ENCODE measurements at regions not wholly inside any gene's neighbourhood (a gene's known extent, or its start where the extent isn't known, plus 50 kb on each side); places are given as distances from the start of the nearest gene placed in this dataset.

DNA sequence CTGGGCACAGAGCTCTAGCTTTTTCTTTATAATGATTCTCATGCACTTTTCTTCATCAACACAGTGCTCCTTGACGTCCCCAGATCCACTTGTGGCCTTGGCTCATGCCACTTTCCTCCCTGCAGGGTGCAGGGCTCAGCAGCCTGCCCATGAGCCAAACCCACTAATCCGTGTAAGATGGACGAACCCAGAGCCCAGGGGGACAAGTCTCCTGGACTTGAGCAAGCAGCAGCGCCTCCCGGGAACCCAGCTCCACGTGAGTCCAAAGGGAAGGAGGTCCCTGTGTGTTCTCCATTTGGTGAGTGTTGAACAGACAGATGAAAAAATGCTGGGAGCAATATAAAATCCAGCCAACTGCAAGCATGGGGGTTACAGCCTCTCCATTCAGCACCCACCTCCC, 470.6 kb upstream of the HS6ST1 start:
- DNase-seq (ENCODE audit: low read depth, low spot score) = no peak
- CTCF ChIA-PET = no interaction called here
- Histone ChIP-seq H3K4me3 (ENCODE audit: low read depth, low read length) (no peak overlapping the region), H3K9me3 (ENCODE audit: control insufficient read depth, insufficient read depth, low read length) (peaks cover 37% of the 10 kb centered on the region), H3K27me3 (ENCODE audit: control insufficient read depth, insufficient read depth, low read length) (no peaks in the 10 kb centered on the region), H3K27ac (ENCODE audit: low read depth, low read length) (no peak overlapping the region)
- POLR2A ChIA-PET = no interaction called here
- TF ChIP-seq, protein P1, sequence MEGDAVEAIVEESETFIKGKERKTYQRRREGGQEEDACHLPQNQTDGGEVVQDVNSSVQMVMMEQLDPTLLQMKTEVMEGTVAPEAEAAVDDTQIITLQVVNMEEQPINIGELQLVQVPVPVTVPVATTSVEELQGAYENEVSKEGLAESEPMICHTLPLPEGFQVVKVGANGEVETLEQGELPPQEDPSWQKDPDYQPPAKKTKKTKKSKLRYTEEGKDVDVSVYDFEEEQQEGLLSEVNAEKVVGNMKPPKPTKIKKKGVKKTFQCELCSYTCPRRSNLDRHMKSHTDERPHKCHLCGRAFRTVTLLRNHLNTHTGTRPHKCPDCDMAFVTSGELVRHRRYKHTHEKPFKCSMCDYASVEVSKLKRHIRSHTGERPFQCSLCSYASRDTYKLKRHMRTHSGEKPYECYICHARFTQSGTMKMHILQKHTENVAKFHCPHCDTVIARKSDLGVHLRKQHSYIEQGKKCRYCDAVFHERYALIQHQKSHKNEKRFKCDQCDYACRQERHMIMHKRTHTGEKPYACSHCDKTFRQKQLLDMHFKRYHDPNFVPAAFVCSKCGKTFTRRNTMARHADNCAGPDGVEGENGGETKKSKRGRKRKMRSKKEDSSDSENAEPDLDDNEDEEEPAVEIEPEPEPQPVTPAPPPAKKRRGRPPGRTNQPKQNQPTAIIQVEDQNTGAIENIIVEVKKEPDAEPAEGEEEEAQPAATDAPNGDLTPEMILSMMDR (IDR thresholded peaks at IDR 0.05; ENCODE audit: low read depth, low read length) = no peak

DNA sequence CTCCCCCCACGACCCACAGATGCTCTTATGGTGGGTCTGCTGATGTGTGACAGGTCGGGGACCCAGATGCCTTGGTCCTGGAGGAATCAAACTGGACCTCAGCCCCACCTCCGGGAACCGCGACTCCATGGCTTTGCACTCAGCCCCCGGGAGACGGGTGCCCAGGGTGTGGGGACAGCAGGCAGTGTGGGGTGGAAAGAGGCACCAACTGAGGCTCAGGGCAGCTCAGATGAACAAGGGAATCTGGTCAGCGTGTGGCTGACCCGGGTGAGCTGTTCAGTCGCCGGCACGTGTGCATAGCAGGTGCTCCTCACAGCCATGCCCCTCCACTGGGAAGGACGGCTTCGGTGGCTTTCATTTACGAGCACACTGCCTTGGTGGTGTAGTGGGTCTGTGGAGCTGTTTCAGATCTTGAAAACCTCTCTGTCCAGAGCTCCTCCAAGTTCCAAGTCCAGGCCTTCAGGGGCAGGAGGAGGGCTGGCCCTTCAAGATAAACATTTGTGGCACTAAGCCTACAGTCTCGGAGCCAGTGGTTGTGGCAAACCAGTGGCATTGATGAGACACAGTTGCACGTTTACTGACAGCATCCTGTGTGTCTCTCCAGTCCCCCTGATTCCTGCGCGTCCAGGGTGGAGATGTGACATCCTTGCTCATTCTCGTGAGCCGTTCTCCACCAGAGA, 471.2 kb upstream of the HS6ST1 start:
- no peak overlapping the region for H3K4me3 ChIP-seq (ENCODE audit: low read depth, low read length)
- H3K27ac ChIP-seq (ENCODE audit: low read depth, low read length) = no peak overlapping the region
- peaks cover 32% of the 10 kb centered on the region for H3K9me3 ChIP-seq (ENCODE audit: control insufficient read depth, insufficient read depth, low read length)
- ChIA-PET POLR2A (no interaction called here), CTCF (no interaction called here)
- DNase-seq (ENCODE audit: low read depth, low spot score) = no peak
- no peaks in the 10 kb centered on the region for H3K27me3 ChIP-seq (ENCODE audit: control insufficient read depth, insufficient read depth, low read length)
- TF ChIP-seq, protein P1 (IDR thresholded peaks at IDR 0.05; ENCODE audit: low read depth, low read length) = no peak

GRCh38 chr2:128790541-128791001, 471.9 kb upstream of the HS6ST1 start:
- TF ChIP-seq, protein P1 (IDR thresholded peaks at IDR 0.05; ENCODE audit: low read depth, low read length) = no peak
- DNase-seq (ENCODE audit: low read depth, low spot score) = no peak
- Histone ChIP-seq H3K9me3 (ENCODE audit: control insufficient read depth, insufficient read depth, low read length) (peaks cover 31% of the 10 kb centered on the region), H3K27me3 (ENCODE audit: control insufficient read depth, insufficient read depth, low read length) (no peaks in the 10 kb centered on the region), H3K4me3 (ENCODE audit: low read depth, low read length) (no peak overlapping the region), H3K27ac (ENCODE audit: low read depth, low read length) (no peak overlapping the region)
- POLR2A ChIA-PET = no interaction called here
- CTCF ChIA-PET = no interaction called here

DNA sequence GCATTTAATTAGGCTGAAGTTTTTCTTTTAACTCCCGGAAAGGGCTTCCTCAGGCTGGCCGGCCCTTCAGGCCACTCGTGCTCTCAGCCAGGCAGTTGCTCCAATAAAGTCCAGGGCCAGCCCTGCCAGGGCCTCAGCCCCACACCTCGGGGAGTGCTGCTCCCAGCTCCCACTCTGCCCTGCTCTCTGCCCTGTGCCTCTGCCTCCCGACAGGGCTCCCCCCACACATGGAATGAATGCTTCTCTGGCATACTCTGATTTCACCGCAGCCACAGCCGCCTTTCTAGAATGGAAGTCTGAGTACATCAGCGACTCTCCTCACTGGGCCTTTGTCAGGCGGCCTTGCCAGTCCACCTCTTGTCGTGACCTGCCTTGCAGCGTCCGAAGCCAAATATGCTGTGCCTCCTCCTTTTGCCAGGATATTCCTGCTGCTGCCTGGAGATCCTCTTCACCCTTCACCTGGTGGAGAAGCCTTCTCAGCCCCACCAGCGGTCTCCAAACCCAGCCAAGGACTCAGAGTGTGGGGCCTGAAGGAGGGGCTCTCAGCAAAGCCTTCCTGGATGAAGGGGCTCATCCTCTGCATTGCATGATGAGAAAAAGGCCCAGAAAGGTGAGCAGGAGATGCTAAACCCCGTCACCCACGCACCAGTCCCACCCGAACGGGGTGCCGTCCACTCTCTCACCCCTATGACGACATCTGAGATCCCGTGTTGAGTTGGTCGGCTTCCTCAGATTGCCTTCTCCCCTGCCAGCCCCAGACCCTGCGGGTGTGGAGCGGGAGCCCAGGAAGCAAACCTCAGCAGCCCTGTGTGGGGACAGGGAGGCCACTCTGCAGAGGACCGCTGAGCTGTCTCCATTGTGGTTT, 472.7 kb upstream of the HS6ST1 start:
- TF ChIP-seq, protein P1 (IDR thresholded peaks at IDR 0.05; ENCODE audit: low read depth, low read length) = no peak
- Histone ChIP-seq H3K4me3 (ENCODE audit: low read depth, low read length) (no peak overlapping the region), H3K27ac (ENCODE audit: low read depth, low read length) (no peak overlapping the region), H3K27me3 (ENCODE audit: control insufficient read depth, insufficient read depth, low read length) (no peaks in the 10 kb centered on the region), H3K9me3 (ENCODE audit: control insufficient read depth, insufficient read depth, low read length) (peaks cover 31% of the 10 kb centered on the region)
- ChIA-PET POLR2A (no interaction called here), CTCF (no interaction called here)
- DNase-seq (ENCODE audit: low read depth, low spot score) = no peak

GRCh38 chr2:128791985-128792320, 473.3 kb upstream of the HS6ST1 start:
- no peak overlapping the region for H3K4me3 ChIP-seq (ENCODE audit: low read depth, low read length)
- no peaks in the 10 kb centered on the region for H3K27me3 ChIP-seq (ENCODE audit: control insufficient read depth, insufficient read depth, low read length)
- POLR2A ChIA-PET = no interaction called here
- H3K27ac ChIP-seq (ENCODE audit: low read depth, low read length) = no peak overlapping the region
- CTCF ChIA-PET = no interaction called here
- TF ChIP-seq, protein P1 (IDR thresholded peaks at IDR 0.05; ENCODE audit: low read depth, low read length) = no peak
- peaks cover 31% of the 10 kb centered on the region for H3K9me3 ChIP-seq (ENCODE audit: control insufficient read depth, insufficient read depth, low read length)
- DNase-seq (ENCODE audit: low read depth, low spot score) = no peak

All from AG04450 (cell line).